Heart left ventricle (tissue), 16 donors: ENCODE measurements at regions not wholly inside any gene's neighbourhood (a gene's known extent, or its start where the extent isn't known, plus 50 kb on each side); places are given as distances from the start of the nearest gene placed in this dataset.

Source experiments
- ATAC-seq, 4 donors: fragments of 200-7000 bp; cut with Tn5 transposase; one replicate each; pipeline ENCODE4 v1.9.1; 2020 to 2022; ENCODE audit warnings: moderate library complexity in 4 of 4, mild to moderate bottlenecking in 3 of 4, moderate number of reproducible peaks in 1 of 4
- DNase-seq, 5 donors: peaks; one replicate each; pipeline ENCODE4 v3.0.0-alpha.2; 2020
- H3K27ac ChIP-seq, 12 donors: fragments of 200-600 bp; sonication (generic) in 4 of 12; one replicate each; pipeline versions ENCODE4 v1.5.0 to v1.8.0; 2016 to 2022; ENCODE audit warnings: mild to moderate bottlenecking in 2 of 12
- H3K27me3 ChIP-seq, 9 donors: fragments of 200-600 bp; sonication (generic) in 2 of 9; one replicate each; pipeline versions ENCODE4 v1.5.1 to v1.8.0; 2016 to 2022; ENCODE audit warnings: mild to moderate bottlenecking in 3 of 9
- H3K36me3 ChIP-seq, 9 donors: fragments of 200-600 bp; sonication (generic) in 2 of 9; one replicate each; pipeline versions ENCODE4 v1.5.0 to v1.8.0; 2018 to 2022; ENCODE audit warnings: mild to moderate bottlenecking in 2 of 9
- H3K4me1 ChIP-seq, 12 donors: fragments of 200-600 bp; sonication (generic) in 4 of 12; one replicate each; pipeline versions ENCODE4 v1.5.0 to v1.8.0; 2016 to 2022; ENCODE audit warnings: mild to moderate bottlenecking in 3 of 12
- H3K4me3 ChIP-seq, 12 donors: fragments of 200-600 bp; sonication (generic) in 4 of 12; one replicate each; pipeline versions ENCODE4 v1.5.0 to v1.8.0; 2017 to 2022; ENCODE audit warnings: mild to moderate bottlenecking in 9 of 12, moderate library complexity in 4 of 12
- H3K9me3 ChIP-seq, 12 donors: fragments of 200-600 bp; sonication (generic) in 4 of 12; one replicate each; pipeline versions ENCODE4 v1.5.0 to v1.8.0; 2016 to 2022; ENCODE audit warnings: mild to moderate bottlenecking in 1 of 12
- CTCF ChIP-seq, 12 donors: fragments of 200-600 bp; sonication (generic) in 4 of 12; IDR thresholded peaks; one replicate each; pipeline versions ENCODE4 v1.5.0 to v1.8.0; 2018 to 2022; ENCODE audit warnings: antibody characterized with exemption in 12 of 12, mild to moderate bottlenecking in 5 of 12
- POLR2A ChIP-seq, 2 donors: fragments of 450-650 bp; IDR thresholded peaks; one replicate each; pipeline ENCODE4 v1.6.1; 2017; ENCODE audit warnings: antibody characterized with exemption in 2 of 2, mild to moderate bottlenecking in 2 of 2, moderate library complexity in 2 of 2
- whole genome bisulfite sequencing, 4 donors: extraction: QIAGEN DNeasy Blood & Tissue Kit in 2 of 4; methylation state at CpG; one replicate each; pipeline versions ENCODE4 v1.1.5 to v1.1.7; 2013 to 2018; 5-methylcytosine and 5-hydroxymethylcytosine counted together
- intact Hi-C, 10 donors: fragments of 100-400 bp; cut with DNase I; formaldehyde crosslinking; loops; one replicate each; pipeline versions ENCODE4 v1.11.1 to v1.14.2; 2022
- donor health status: ischemic (EF 13 %, LVEDD 7.1; RV severe dilation, severe dysfunction).
- donor health status: healthy with polysubstance abuse.
- donor health status: DM: no; HTN: yes; CAD: no.
- donor health status: DM: no; HTN: no; CAD: no.
- donor health status: ischemic (EF 25% LVEDD 6.9; RV normal size, moderate dysfunction).
- donor health status: ischemic (EF 25% LVEDD 5.7; RV mildly dilated, moderate dysfunction).
- donor health status: healthy.
- donor health status: DM: yes; HTN: yes; CAD: no.
- donor health status: ischemic (EF 35%, LVEDD 5.7; RV mildly dilated, moderate dysfunction).
- donor health status: nonischemic (EF 11% LVEDD 7.7; RV severe dilation, severe dysfunction).
- donor health status: DM: yes; HTN: yes; CAD: no.
- donor health status: PGD.
- donor health status: ischemic (EF 29% LVEDD 5.4; RV normal size, mild dysfunction).
- donor health status: nonischemic (EF 23%, LVEDD 6.1; RV moderate dilation, normal function).

- intact Hi-C loops = no loop called here
- no peak for TF ChIP-seq POLR2A (IDR thresholded peaks at IDR 0.05)
- TF ChIP-seq CTCF (IDR thresholded peaks at IDR 0.05) = no peak
- ATAC-seq (no peak), DNase-seq (no peak)
- peaks cover 0 to 11% (median 0%) of the 10 kb centered on the region in 12 donors for H3K4me1 ChIP-seq
- H3K36me3 ChIP-seq = no peaks in the 10 kb centered on the region
- H3K27ac ChIP-seq = no peak overlapping the region
- 75 to 84% (median 80%) methylated on average over 1 of the region's 1 CpG for WGBS, 4 donors
- no peaks in the 10 kb centered on the region for H3K27me3 ChIP-seq
- no peaks in the 10 kb centered on the region for H3K9me3 ChIP-seq
- no peak overlapping the region for H3K4me3 ChIP-seq
These were observed 287.5 kb upstream of the ANO3 start for GRCh38 chr11:26044389-26044788.

- Histone ChIP-seq H3K4me1 (peaks cover 0 to 11% (median 0%) of the 10 kb centered on the region in 12 donors), H3K27me3 (no peaks in the 10 kb centered on the region), H3K4me3 (no peak overlapping the region), H3K27ac (no peak overlapping the region), H3K9me3 (no peaks in the 10 kb centered on the region), H3K36me3 (no peaks in the 10 kb centered on the region)
- ATAC-seq (peak in 3 of 4 donors; percentile 61 to 75 (median 71)), DNase-seq (no peak)
- no peak for TF ChIP-seq POLR2A (IDR thresholded peaks at IDR 0.05)
- TF ChIP-seq CTCF (IDR thresholded peaks at IDR 0.05) = no peak
- intact Hi-C loops = no loop called here
These were observed 286.8 kb upstream of the ANO3 start for GRCh38 chr11:26045082-26045481.

GRCh38 chr11:26048271-26048670 is 283.7 kb upstream of the ANO3 start:
- peak in 1 of 5 donors; percentile 6 for DNase-seq
- TF ChIP-seq CTCF (IDR thresholded peaks at IDR 0.05) = no peak
- no peak for TF ChIP-seq POLR2A (IDR thresholded peaks at IDR 0.05)
- Histone ChIP-seq H3K36me3 (no peaks in the 10 kb centered on the region), H3K9me3 (no peaks in the 10 kb centered on the region), H3K4me3 (no peak overlapping the region), H3K27ac (peak overlapping the region in 9 of 12 donors; percentile 1 to 70 (median 46)), H3K27me3 (no peaks in the 10 kb centered on the region), H3K4me1 (peaks cover 0 to 11% (median 0%) of the 10 kb centered on the region in 12 donors)
- ATAC-seq = peak; percentile 94 to 98 (median 95)
- 40 to 47% (median 44%) methylated on average over 3 of the region's 3 CpGs for WGBS, 4 donors
- intact Hi-C loops = no loop called here

- no peak for DNase-seq
- WGBS, 4 donors = 64 to 83% (median 75%) methylated on average over 1 of the region's 1 CpG
- Histone ChIP-seq H3K27ac (no peak overlapping the region), H3K36me3 (no peaks in the 10 kb centered on the region), H3K4me1 (peaks cover 0 to 5% (median 0%) of the 10 kb centered on the region in 12 donors), H3K4me3 (no peak overlapping the region), H3K27me3 (no peaks in the 10 kb centered on the region), H3K9me3 (no peaks in the 10 kb centered on the region)
- intact Hi-C loops = no loop called here
- no peak for ATAC-seq
- TF ChIP-seq CTCF (IDR thresholded peaks at IDR 0.05) = no peak
- no peak for TF ChIP-seq POLR2A (IDR thresholded peaks at IDR 0.05)
These were observed 278.0 kb upstream of the ANO3 start for GRCh38 chr11:26053966-26054365.
